ENCODE measurements at regions not wholly inside any gene's neighbourhood (a gene's known extent, or its start where the extent isn't known, plus 50 kb on each side); places are given as distances from the start of the nearest gene placed in this dataset.

DNA sequence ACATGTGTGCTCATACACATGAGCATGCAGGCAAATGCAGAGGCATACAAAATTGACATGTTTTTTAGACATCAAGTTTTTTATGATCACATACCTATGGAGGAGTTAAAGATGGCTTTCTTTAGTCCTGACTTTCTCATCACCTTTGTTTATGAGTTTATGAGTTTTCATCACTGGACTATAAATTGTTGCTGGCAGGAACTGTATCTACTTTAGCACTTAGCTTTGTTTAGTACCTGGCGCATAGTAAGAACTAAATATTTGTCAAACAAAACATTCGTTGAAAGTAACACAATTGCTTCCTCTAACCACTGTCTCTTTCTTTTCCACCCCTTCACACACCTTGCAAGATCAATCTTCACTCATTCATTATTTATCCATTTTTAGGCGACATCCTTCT, 182.6 kb downstream of the SUCNR1 start:
- no peaks in the 10 kb centered on the region for H3K9me3 ChIP-seq (ENCODE audit: control insufficient read depth, low read length)
- H3K27ac ChIP-seq (ENCODE audit: low read length): no peak overlapping the region
- H3K4me1 ChIP-seq (ENCODE audit: control insufficient read depth, insufficient read depth, low read length): no peaks in the 10 kb centered on the region
- intact Hi-C loops (cut with DNase I): no loop called here
- H3K27me3 ChIP-seq (ENCODE audit: control insufficient read depth, insufficient read depth): no peaks in the 10 kb centered on the region
- ATAC-seq: no peak
- no peak overlapping the region for H3K4me3 ChIP-seq (ENCODE audit: low read length)
- 89% methylated on average over 3 of the region's 3 CpGs for WGBS
- no peak for DNase-seq

DNA sequence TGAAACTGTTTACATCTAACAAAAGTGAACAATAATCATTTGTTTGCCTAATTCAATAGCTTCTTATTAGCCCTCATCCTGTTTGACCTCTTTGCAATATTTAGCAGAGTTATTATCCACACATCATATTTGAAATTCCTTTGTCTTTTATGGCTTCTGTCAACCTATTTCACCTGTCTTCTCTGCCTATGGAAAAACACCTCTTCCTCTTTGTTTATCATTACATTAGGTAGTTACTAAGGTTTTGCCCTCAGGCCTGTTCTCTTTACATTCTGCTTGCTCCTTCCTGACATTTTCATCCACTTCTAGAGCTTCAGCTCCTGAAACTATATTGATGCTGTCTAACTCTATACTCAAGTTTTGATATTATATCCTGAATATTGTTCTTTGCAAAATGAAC, 183.0 kb downstream of the SUCNR1 start:
- Histone ChIP-seq H3K27me3 (ENCODE audit: control insufficient read depth, insufficient read depth) (no peaks in the 10 kb centered on the region), H3K4me1 (ENCODE audit: control insufficient read depth, insufficient read depth, low read length) (no peaks in the 10 kb centered on the region), H3K27ac (ENCODE audit: low read length) (no peak overlapping the region), H3K9me3 (ENCODE audit: control insufficient read depth, low read length) (no peaks in the 10 kb centered on the region), H3K4me3 (ENCODE audit: low read length) (no peak overlapping the region)
- DNase-seq (no peak), ATAC-seq (no peak)
- intact Hi-C loops (cut with DNase I): no loop called here

DNA sequence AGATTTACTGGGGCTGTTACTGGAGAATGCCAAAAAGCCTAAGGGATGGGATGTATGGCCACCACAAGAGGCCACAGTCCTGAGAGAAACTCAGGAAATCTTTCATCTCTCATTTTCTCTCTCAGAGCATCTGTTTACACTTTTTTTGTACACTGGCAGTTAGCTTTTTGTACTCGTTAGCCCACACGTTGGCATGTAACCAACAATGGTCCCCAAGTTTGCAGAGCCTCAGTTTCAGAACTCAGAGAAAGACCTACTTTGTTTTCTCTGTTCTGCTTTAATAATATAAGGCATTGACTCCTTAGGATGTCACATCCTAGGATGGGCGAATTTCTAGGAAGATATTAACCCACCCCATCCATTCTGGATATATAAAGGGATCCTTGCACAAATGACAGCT, 183.5 kb downstream of the SUCNR1 start:
- WGBS: 79% methylated on average over 3 of the region's 3 CpGs
- DNase-seq: no peak
- no peak for ATAC-seq
- no peaks in the 10 kb centered on the region for H3K9me3 ChIP-seq (ENCODE audit: control insufficient read depth, low read length)
- H3K27me3 ChIP-seq (ENCODE audit: control insufficient read depth, insufficient read depth): no peaks in the 10 kb centered on the region
- no peaks in the 10 kb centered on the region for H3K4me1 ChIP-seq (ENCODE audit: control insufficient read depth, insufficient read depth, low read length)
- H3K27ac ChIP-seq (ENCODE audit: low read length): no peak overlapping the region
- H3K4me3 ChIP-seq (ENCODE audit: low read length): no peak overlapping the region
- intact Hi-C loops (cut with DNase I): no loop called here

DNA sequence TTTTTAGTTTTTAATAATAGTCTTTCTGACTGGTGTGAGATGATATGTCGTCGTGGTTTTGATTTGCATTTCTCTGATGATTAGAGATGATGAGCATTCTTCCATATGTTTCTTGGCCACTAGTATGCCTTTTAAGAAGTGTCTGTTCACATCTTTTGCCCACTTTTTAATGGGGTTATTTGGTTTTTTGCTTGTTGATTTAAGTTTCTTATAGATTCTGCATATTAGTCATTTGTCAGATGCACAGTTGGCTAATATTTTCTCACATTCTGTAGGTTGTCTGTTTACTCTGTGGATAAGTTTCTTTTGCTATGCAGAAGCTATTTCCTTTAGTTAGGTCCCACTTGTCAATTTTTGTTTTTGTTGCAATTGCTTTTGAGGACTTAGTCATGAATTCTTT, 185.4 kb downstream of the SUCNR1 start:
- DNase-seq (no peak), ATAC-seq (no peak)
- Histone ChIP-seq H3K4me1 (ENCODE audit: control insufficient read depth, insufficient read depth, low read length) (no peaks in the 10 kb centered on the region), H3K27ac (ENCODE audit: low read length) (no peak overlapping the region), H3K27me3 (ENCODE audit: control insufficient read depth, insufficient read depth) (no peaks in the 10 kb centered on the region), H3K4me3 (ENCODE audit: low read length) (no peak overlapping the region), H3K9me3 (ENCODE audit: control insufficient read depth, low read length) (no peaks in the 10 kb centered on the region)
- intact Hi-C loops (cut with DNase I): no loop called here
- 72% methylated on average over 2 of the region's 2 CpGs for WGBS

DNA sequence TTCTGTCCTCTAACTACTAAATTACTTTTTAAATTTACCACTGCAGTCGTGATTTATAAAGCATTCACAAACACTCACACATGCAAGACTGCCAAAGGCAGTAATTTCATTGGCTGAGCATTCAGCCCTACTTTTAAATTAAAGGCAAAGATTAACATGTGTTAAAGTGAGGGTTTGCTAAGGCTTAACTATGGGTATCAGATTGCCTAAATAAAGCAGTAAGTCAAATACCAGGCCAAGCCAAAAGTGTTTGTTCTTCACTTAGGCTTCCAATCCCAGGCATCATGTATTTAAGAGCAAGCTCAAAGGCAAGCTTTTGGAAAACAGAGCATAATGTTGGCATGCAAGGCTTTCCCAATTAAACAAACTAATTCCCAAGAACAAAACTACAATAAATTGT, 187.3 kb downstream of the SUCNR1 start:
- no peak overlapping the region for H3K4me3 ChIP-seq (ENCODE audit: low read length)
- no peaks in the 10 kb centered on the region for H3K4me1 ChIP-seq (ENCODE audit: control insufficient read depth, insufficient read depth, low read length)
- intact Hi-C loops (cut with DNase I): no loop called here
- DNase-seq (no peak), ATAC-seq (no peak)
- 41% methylated on average over 1 of the region's 1 CpG for WGBS
- H3K9me3 ChIP-seq (ENCODE audit: control insufficient read depth, low read length): no peaks in the 10 kb centered on the region
- no peaks in the 10 kb centered on the region for H3K27me3 ChIP-seq (ENCODE audit: control insufficient read depth, insufficient read depth)
- H3K27ac ChIP-seq (ENCODE audit: low read length): no peak overlapping the region

DNA sequence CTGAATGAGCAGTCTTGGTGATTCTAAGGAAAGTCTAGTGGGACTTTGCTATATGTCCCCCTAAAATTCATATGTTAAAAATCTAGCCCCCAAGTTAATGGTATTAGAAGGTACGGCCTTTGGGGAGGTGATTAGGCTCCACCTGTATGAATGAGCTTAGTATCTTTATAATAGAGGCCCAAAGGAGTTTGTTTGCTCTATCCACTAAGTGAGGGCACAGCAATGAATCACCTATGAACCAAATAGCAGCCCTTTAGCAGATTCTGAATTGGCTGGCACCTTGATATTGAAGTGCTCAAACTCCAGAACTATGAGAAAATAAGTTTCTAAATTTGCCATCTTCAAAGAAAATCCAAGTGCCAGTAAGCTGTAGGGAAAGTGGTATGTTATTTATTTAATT, 187.9 kb downstream of the SUCNR1 start:
- H3K9me3 ChIP-seq (ENCODE audit: control insufficient read depth, low read length): no peaks in the 10 kb centered on the region
- no peak for ATAC-seq
- WGBS: 95% methylated on average over 1 of the region's 1 CpG
- H3K27me3 ChIP-seq (ENCODE audit: control insufficient read depth, insufficient read depth): no peaks in the 10 kb centered on the region
- no peaks in the 10 kb centered on the region for H3K4me1 ChIP-seq (ENCODE audit: control insufficient read depth, insufficient read depth, low read length)
- intact Hi-C loops (cut with DNase I): no loop called here
- H3K27ac ChIP-seq (ENCODE audit: low read length): no peak overlapping the region
- no peak overlapping the region for H3K4me3 ChIP-seq (ENCODE audit: low read length)
- DNase-seq: no peak

DNA sequence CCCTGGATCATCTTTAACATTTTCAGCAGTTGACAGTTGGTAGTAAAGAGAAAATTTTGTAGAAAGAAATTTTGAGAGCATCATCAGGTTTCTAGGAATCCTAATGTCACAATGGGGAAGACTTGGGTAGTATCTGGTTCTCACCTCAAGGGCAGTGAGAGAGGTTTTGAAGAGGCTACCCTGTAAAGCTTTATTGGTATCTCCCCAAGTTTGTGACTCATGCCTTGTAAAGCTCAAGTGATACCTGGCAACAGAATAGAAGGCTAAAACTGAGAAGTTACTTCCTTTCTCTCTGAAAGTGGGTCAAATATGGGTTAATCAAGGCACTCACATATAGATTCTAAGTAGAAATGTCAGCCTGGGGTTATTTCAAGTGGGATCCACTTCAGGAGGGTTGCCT, 196.4 kb downstream of the SUCNR1 start:
- no peaks in the 10 kb centered on the region for H3K9me3 ChIP-seq (ENCODE audit: control insufficient read depth, low read length)
- intact Hi-C loops (cut with DNase I): loop anchor here in 2 of 4 donors (10.0 kb wide), 1 partner anchor 375 kb away; no protein-coding TSS in a partner anchor
- no peaks in the 10 kb centered on the region for H3K27me3 ChIP-seq (ENCODE audit: control insufficient read depth, insufficient read depth)
- H3K4me1 ChIP-seq (ENCODE audit: control insufficient read depth, insufficient read depth, low read length): no peaks in the 10 kb centered on the region
- DNase-seq (no peak), ATAC-seq (no peak)
- no peak overlapping the region for H3K4me3 ChIP-seq (ENCODE audit: low read length)
- no peak overlapping the region for H3K27ac ChIP-seq (ENCODE audit: low read length)

DNA sequence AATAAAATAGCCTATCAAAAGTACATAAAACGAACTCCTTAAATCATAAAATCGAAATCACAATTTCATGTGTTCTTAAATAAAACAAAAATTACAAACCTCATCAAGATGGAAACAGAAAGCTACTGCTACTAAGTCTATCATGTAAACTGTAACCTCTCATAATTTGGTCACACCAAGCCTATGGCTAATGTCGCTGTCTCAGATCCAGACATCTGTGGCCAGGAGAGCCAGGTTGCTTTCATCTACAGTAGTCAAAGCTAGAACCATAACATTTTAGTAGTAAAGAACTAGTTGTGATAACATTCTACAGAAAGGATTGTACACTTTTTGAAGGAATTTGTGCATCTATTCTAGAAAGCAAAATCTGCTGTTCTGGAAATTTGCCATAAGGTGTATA, 197.4 kb upstream of the MBNL1 start:
- Histone ChIP-seq H3K27me3 (ENCODE audit: control insufficient read depth, insufficient read depth) (no peaks in the 10 kb centered on the region), H3K27ac (ENCODE audit: low read length) (no peak overlapping the region), H3K4me1 (ENCODE audit: control insufficient read depth, insufficient read depth, low read length) (no peaks in the 10 kb centered on the region), H3K4me3 (ENCODE audit: low read length) (no peak overlapping the region), H3K9me3 (ENCODE audit: control insufficient read depth, low read length) (no peaks in the 10 kb centered on the region)
- no peak for DNase-seq
- intact Hi-C loops (cut with DNase I): loop anchor here in 2 of 4 donors (10.0 kb wide), 1 partner anchor 373 kb away; no protein-coding TSS in a partner anchor
- WGBS: 94% methylated on average over 3 of the region's 3 CpGs
- ATAC-seq: no peak

DNA sequence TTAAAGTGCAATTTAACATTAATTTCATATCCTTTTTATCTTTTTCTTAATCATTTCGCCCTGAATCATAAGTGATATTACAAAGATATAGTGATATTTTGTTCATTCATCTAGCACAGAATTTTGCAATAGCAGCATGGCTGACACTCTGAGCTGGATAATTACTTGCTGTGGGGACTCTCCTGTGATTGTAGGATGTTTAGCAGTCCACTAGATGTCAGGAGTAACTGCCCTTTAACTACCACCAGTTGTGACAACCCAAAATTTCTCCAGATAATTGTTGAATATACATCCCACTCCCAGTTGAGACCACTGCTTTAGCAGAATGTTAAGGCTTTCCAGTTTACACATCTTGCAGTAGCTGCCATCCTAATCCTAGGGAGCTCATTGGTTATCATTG, 196.8 kb upstream of the MBNL1 start:
- Histone ChIP-seq H3K9me3 (ENCODE audit: control insufficient read depth, low read length) (no peaks in the 10 kb centered on the region), H3K27ac (ENCODE audit: low read length) (no peak overlapping the region), H3K4me1 (ENCODE audit: control insufficient read depth, insufficient read depth, low read length) (no peaks in the 10 kb centered on the region), H3K27me3 (ENCODE audit: control insufficient read depth, insufficient read depth) (no peaks in the 10 kb centered on the region), H3K4me3 (ENCODE audit: low read length) (no peak overlapping the region)
- intact Hi-C loops (cut with DNase I): loop anchor here in 2 of 4 donors (10.0 kb wide), 1 partner anchor 373 kb away; no protein-coding TSS in a partner anchor
- WGBS: 28% methylated on average over 1 of the region's 1 CpG
- ATAC-seq (peak; percentile 54 to 65), DNase-seq (no peak)

DNA sequence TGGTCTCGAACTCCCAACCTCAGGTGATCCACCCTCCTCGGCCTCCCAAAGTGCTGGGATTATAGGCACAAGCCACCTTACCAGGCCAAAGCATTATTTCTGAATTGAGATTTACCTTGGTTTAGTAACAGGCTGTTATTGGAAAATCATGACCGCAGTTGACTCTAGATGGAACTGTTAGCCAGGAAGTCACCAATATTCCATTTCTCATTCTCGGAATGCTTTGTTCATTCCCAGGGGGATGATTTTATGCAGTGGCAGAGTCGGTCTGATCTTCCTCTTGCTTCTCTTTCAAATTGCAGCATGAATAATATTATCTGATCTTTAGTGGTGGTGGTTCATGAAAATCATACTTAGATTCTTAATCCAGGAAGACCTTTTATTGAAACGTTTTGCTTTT, 195.5 kb upstream of the MBNL1 start:
- ATAC-seq: no peak

DNA sequence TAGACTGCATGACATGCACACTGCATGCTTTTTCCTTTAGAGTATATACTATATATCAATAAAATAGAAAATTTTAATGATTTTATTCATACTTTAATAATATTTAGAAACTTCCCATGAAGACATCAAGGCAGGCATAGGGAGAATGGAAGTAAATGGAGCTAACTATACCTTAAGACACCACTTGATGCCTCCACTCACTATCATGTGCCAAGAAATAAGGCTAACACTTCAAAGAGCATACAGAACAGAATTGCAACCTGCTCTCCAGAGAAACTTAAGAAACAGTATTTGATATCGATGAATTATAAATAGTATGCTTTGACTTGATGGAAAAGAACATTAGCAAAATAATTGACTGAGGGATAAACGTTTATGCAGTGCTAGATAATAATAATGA, 192.6 kb upstream of the MBNL1 start:
- no peaks in the 10 kb centered on the region for H3K27me3 ChIP-seq (ENCODE audit: control insufficient read depth, insufficient read depth)
- DNase-seq (no peak), ATAC-seq (no peak)
- no peaks in the 10 kb centered on the region for H3K9me3 ChIP-seq (ENCODE audit: control insufficient read depth, low read length)
- H3K27ac ChIP-seq (ENCODE audit: low read length): no peak overlapping the region
- no peaks in the 10 kb centered on the region for H3K4me1 ChIP-seq (ENCODE audit: control insufficient read depth, insufficient read depth, low read length)
- intact Hi-C loops (cut with DNase I): loop anchor here in 2 of 4 donors (10.0 kb wide), 1 partner anchor 369 kb away; no protein-coding TSS in a partner anchor
- 82% methylated on average over 2 of the region's 2 CpGs for WGBS
- no peak overlapping the region for H3K4me3 ChIP-seq (ENCODE audit: low read length)

More for the DNA sequence above, 195.5 kb upstream of the MBNL1 start:
- Histone ChIP-seq H3K27ac (ENCODE audit: low read length) (no peak overlapping the region), H3K9me3 (ENCODE audit: control insufficient read depth, low read length) (no peaks in the 10 kb centered on the region), H3K27me3 (ENCODE audit: control insufficient read depth, insufficient read depth) (no peaks in the 10 kb centered on the region), H3K4me3 (ENCODE audit: low read length) (no peak overlapping the region), H3K4me1 (ENCODE audit: control insufficient read depth, insufficient read depth, low read length) (no peaks in the 10 kb centered on the region)
- WGBS: 53% methylated on average over 6 of the region's 6 CpGs
- intact Hi-C loops (cut with DNase I): loop anchor here in 2 of 4 donors (10.0 kb wide), 1 partner anchor 372 kb away; no protein-coding TSS in a partner anchor
- DNase-seq: no peak

DNA sequence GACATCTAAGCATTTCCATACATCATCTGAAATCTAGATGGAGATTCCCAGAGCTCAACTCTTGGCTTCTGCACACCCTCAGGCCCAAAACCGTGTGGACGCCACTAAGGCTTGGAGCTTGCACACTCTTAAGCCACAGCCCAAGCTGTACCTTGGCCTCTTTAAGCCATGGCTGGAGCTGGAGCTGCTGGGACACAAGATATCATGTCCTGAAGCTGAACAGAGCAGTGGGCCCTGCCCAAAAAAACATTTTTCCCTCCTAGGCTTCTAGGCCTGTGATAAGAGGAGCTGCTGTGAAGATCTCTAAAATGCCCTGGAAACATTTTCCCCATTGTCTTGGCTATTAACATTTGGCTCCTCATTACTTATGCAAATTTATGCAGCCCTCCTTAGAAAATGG, 188.7 kb upstream of the MBNL1 start:
- Histone ChIP-seq H3K27ac (ENCODE audit: low read length) (no peak overlapping the region), H3K9me3 (ENCODE audit: control insufficient read depth, low read length) (no peaks in the 10 kb centered on the region), H3K4me1 (ENCODE audit: control insufficient read depth, insufficient read depth, low read length) (no peaks in the 10 kb centered on the region), H3K4me3 (ENCODE audit: low read length) (no peak overlapping the region), H3K27me3 (ENCODE audit: control insufficient read depth, insufficient read depth) (no peaks in the 10 kb centered on the region)
- ATAC-seq (no peak), DNase-seq (peak in 1 of 3 donors; percentile 47)
- intact Hi-C loops (cut with DNase I): loop anchor here in 2 of 4 donors (10.0 kb wide), 1 partner anchor 365 kb away; no protein-coding TSS in a partner anchor
- 85% methylated on average over 2 of the region's 2 CpGs for WGBS
